Mesenchymal stem cell (in vitro differentiated cells and primary cell): ENCODE measurements at regions not wholly inside any gene's neighbourhood (a gene's known extent, or its start where the extent isn't known, plus 50 kb on each side); places are given as distances from the start of the nearest gene placed in this dataset.
"Not testable (repeated sequence)": the region's sequence is repeated elsewhere in the genome, so short reads cannot be mapped to it uniquely, and the experiment has no call there.

ENCODE experiments used
- DNase-seq: peaks from one replicate; pipeline ENCODE4 v3.0.0-alpha.2; 2013
- H2AFZ ChIP-seq: one replicate; pipeline ENCODE4 v1.6.1; 2013; ENCODE audit warnings: low read depth, mild to moderate bottlenecking, control low read depth, inconsistent platforms, low read length, moderate library complexity
- H2AK5ac ChIP-seq: 2 replicates; pipeline ENCODE4 v1.6.1; 2013; ENCODE audit warnings: low read length, moderate library complexity, mild to moderate bottlenecking, inconsistent platforms; ENCODE audit not compliant: severe bottlenecking
- H2BK120ac ChIP-seq: one replicate; pipeline ENCODE4 v1.6.1; 2013; ENCODE audit warnings: low read depth, mild to moderate bottlenecking, inconsistent platforms, low read length, moderate library complexity
- H2BK12ac ChIP-seq, 2 experiments: one replicate each; pipeline ENCODE4 v1.6.1; 2013; ENCODE audit warnings: inconsistent platforms in 2 of 2, low read length in 2 of 2, mild to moderate bottlenecking in 2 of 2, moderate library complexity in 2 of 2, control low read depth in 1 of 2
- H2BK15ac ChIP-seq: one replicate; pipeline ENCODE4 v1.6.1; 2013; ENCODE audit warnings: mild to moderate bottlenecking, low read depth, inconsistent platforms; ENCODE audit not compliant: poor library complexity, severe bottlenecking
- H2BK5ac ChIP-seq: 2 replicates; pipeline ENCODE4 v1.6.1; 2013; ENCODE audit warnings: low read depth, mild to moderate bottlenecking, low read length, control low read depth, inconsistent platforms; ENCODE audit not compliant: poor library complexity, severe bottlenecking
- H3K14ac ChIP-seq, 2 experiments: one replicate each; pipeline ENCODE4 v1.6.1; 2013; ENCODE audit warnings: inconsistent platforms in 2 of 2, low read length in 2 of 2, control low read depth in 1 of 2, mild to moderate bottlenecking in 1 of 2, moderate library complexity in 1 of 2
- H3K18ac ChIP-seq, 2 experiments: one replicate each; pipeline ENCODE4 v1.6.1; 2013; ENCODE audit warnings: inconsistent platforms in 2 of 2, low read length in 2 of 2, control low read depth in 1 of 2, low read depth in 1 of 2, mild to moderate bottlenecking in 1 of 2
- H3K23ac ChIP-seq, 2 experiments: one replicate each; pipeline ENCODE4 v1.6.1; 2013; ENCODE audit warnings: inconsistent platforms in 2 of 2, low read length in 2 of 2, mild to moderate bottlenecking in 2 of 2, moderate library complexity in 2 of 2, control low read depth in 1 of 2
- H3K27ac ChIP-seq: 2 replicates; pipeline ENCODE4 v1.5.1; 2013; ENCODE audit warnings: mild to moderate bottlenecking, moderate library complexity, low read length, control low read depth, inconsistent platforms; ENCODE audit not compliant: poor library complexity, severe bottlenecking
- H3K27me3 ChIP-seq, 2 experiments: 2 replicates each; pipeline versions ENCODE4 v1.6.1 to v1.7.0; 2013; ENCODE audit warnings: low read length in 2 of 2, mild to moderate bottlenecking in 2 of 2, moderate library complexity in 2 of 2, control low read depth in 1 of 2, inconsistent platforms in 1 of 2; ENCODE audit not compliant: control insufficient read depth in 1 of 2, insufficient read depth in 1 of 2
- H3K36me3 ChIP-seq, 2 experiments: 2 replicates each; pipeline versions ENCODE4 v1.6.1 to v1.7.0; 2013; ENCODE audit warnings: low read length in 2 of 2, control low read depth in 1 of 2, inconsistent platforms in 1 of 2, low read depth in 1 of 2, mild to moderate bottlenecking in 1 of 2; ENCODE audit not compliant: insufficient read depth in 2 of 2, control insufficient read depth in 1 of 2
- H3K4ac ChIP-seq, 2 experiments: one replicate each; pipeline ENCODE4 v1.6.1; 2013; ENCODE audit warnings: inconsistent platforms in 2 of 2, low read length in 2 of 2, mild to moderate bottlenecking in 2 of 2, moderate library complexity in 2 of 2, control low read depth in 1 of 2, low read depth in 1 of 2
- H3K4me1 ChIP-seq: 2 replicates; pipeline ENCODE4 v1.6.1; 2013; ENCODE audit warnings: low read depth, low read length, control low read depth; ENCODE audit not compliant: control insufficient read depth, insufficient read depth
- H3K4me2 ChIP-seq: 2 replicates; pipeline ENCODE4 v1.6.1; 2013; ENCODE audit warnings: low read length, mild to moderate bottlenecking, inconsistent platforms; ENCODE audit not compliant: poor library complexity, severe bottlenecking
- H3K4me3 ChIP-seq, 2 experiments: 2 replicates each; pipeline versions ENCODE4 v1.5.1 to v1.7.0; 2013; ENCODE audit warnings: low read length in 2 of 2, mild to moderate bottlenecking in 2 of 2, control low read depth in 1 of 2, low read depth in 1 of 2; ENCODE audit not compliant: insufficient read depth in 1 of 2
- H3K79me1 ChIP-seq: replicated peaks from 2 replicates; pipeline ENCODE4 v1.6.1; 2013; ENCODE audit warnings: mild to moderate bottlenecking, control low read depth, low read length, inconsistent platforms; ENCODE audit not compliant: poor library complexity, severe bottlenecking
- H3K9ac ChIP-seq: 2 replicates; pipeline ENCODE4 v1.7.0; 2013; ENCODE audit warnings: mild to moderate bottlenecking, low read length, moderate library complexity
- H3K9me3 ChIP-seq: 2 replicates; pipeline ENCODE4 v1.7.0; 2013; ENCODE audit warnings: mild to moderate bottlenecking, low read length; ENCODE audit not compliant: control insufficient read depth
- H4K8ac ChIP-seq: one replicate; pipeline ENCODE4 v1.6.1; 2013; ENCODE audit warnings: inconsistent platforms, mild to moderate bottlenecking, low read length, moderate library complexity
- H4K91ac ChIP-seq: one replicate; pipeline ENCODE4 v1.6.1; 2013; ENCODE audit warnings: mild to moderate bottlenecking, low read length, inconsistent platforms
- WGBS: methylation state at CpG from one replicate; pipeline ENCODE4 v1.1.7; 2013; ENCODE audit warnings: mixed read lengths; 5-methylcytosine and 5-hydroxymethylcytosine counted together

DNA sequence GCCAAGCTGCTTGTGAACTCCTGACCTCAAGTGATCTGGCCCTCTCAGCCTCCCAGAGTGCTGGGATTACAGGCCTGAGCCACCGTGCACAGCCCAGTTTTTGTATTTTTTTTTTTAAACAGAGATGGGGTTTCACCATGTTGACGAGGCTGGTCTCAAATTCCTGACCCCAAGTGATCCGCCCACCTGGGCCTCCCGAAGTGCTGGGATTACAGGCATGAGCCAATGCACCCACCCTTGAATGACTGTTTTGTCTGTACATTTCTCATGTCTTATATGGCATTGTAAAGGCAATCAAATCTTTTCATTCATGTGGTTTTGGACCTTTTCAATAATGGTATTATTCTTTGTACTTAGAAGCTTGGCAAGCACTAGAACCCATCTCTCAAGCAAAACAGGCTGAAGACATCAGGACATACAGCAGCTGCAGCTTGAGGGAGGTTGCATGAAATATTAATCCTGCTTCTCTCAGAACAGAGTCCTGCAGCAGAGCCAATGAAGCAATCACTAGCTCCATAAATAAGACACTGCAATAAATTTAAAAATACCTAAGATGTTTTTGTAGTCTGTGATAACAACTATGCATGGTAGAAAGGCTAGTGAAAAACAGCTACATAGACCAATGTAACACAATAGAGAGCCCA is 209.9 kb downstream of the TUBA3C start:
- H3K4me2 ChIP-seq: no peak overlapping the region
- no peak overlapping the region for H2AFZ ChIP-seq
- H3K4me1 ChIP-seq: no peaks in the 10 kb centered on the region
- 62% methylated on average over 4 of the region's 4 CpGs for WGBS
- no peak for DNase-seq
- no peak overlapping the region for H3K9ac ChIP-seq
- H4K8ac ChIP-seq: no peak overlapping the region
- H2AK5ac ChIP-seq: no peak overlapping the region
- no peak overlapping the region for H2BK120ac ChIP-seq
- H3K27ac ChIP-seq: no peak overlapping the region
- no peaks in the 10 kb centered on the region for H3K36me3 ChIP-seq
- H2BK15ac ChIP-seq: no peak overlapping the region
- H3K79me1 ChIP-seq: no peaks in the 10 kb centered on the region
- no peak overlapping the region for H3K4me3 ChIP-seq
- no peak overlapping the region for H2BK5ac ChIP-seq
- no peaks in the 10 kb centered on the region for H3K9me3 ChIP-seq
- H3K18ac ChIP-seq: no peak overlapping the region
- H3K27me3 ChIP-seq: no peaks in the 10 kb centered on the region
- no peak overlapping the region for H4K91ac ChIP-seq
- no peak overlapping the region for H2BK12ac ChIP-seq
- no peak overlapping the region for H3K14ac ChIP-seq
- no peak overlapping the region for H3K23ac ChIP-seq
- H3K4ac ChIP-seq: no peak overlapping the region

- Histone ChIP-seq H3K23ac (no peak overlapping the region), H2AFZ (no peak overlapping the region), H3K27me3 (no peaks in the 10 kb centered on the region), H4K8ac (no peak overlapping the region), H3K36me3 (no peaks in the 10 kb centered on the region), H2BK15ac (no peak overlapping the region), H3K4me3 (no peak overlapping the region), H3K4ac (no peak overlapping the region), H2BK12ac (no peak overlapping the region), H3K79me1 (no peaks in the 10 kb centered on the region), H3K9ac (no peak overlapping the region), H4K91ac (no peak overlapping the region), H2AK5ac (no peak overlapping the region), H3K27ac (no peak overlapping the region), H3K4me1 (no peaks in the 10 kb centered on the region), H3K4me2 (no peak overlapping the region), H3K14ac (no peak overlapping the region), H2BK120ac (no peak overlapping the region), H3K18ac (no peak overlapping the region), H3K9me3 (peaks cover 3% of the 10 kb centered on the region), H2BK5ac (no peak overlapping the region)
- DNase-seq: no peak
- 70% methylated on average over 14 of the region's 14 CpGs for WGBS
Measured at GRCh38 chr13:18965347-18965855, 216.2 kb downstream of the TUBA3C start.

DNA sequence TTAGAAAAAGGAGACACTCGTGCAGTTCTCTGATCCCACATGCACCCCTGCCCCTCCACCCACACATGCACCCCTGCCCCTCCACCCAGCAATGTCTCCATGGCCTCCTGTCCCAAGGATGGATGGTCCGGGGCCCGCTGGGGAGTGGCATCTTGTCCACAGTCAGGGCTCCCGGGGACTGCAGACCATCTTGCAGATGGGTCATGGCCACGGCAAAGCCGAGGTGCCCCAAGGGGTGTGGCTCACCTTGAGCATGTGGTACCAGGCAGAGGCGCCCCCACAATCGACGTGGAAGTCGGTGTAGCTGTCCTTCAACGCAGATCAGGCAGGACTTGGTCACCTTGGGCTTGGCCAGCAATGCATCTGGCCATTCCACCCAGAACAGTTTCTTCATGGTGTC is 216.7 kb downstream of the TUBA3C start:
- Histone ChIP-seq H3K9me3 (peaks cover 3% of the 10 kb centered on the region), H3K27ac (no peak overlapping the region), H2AK5ac (no peak overlapping the region), H3K14ac (no peak overlapping the region), H3K9ac (no peak overlapping the region), H4K91ac (no peak overlapping the region), H3K4ac (no peak overlapping the region), H3K4me1 (no peaks in the 10 kb centered on the region), H3K23ac (no peak overlapping the region), H4K8ac (no peak overlapping the region), H3K4me2 (no peak overlapping the region), H3K27me3 (no peaks in the 10 kb centered on the region), H2BK120ac (no peak overlapping the region), H2BK12ac (no peak overlapping the region), H2BK15ac (no peak overlapping the region), H3K4me3 (no peak overlapping the region), H3K18ac (no peak overlapping the region), H3K36me3 (no peaks in the 10 kb centered on the region), H3K79me1 (no peaks in the 10 kb centered on the region), H2BK5ac (no peak overlapping the region), H2AFZ (no peak overlapping the region)
- 58% methylated on average over 11 of the region's 11 CpGs for WGBS
- no peak for DNase-seq

DNA sequence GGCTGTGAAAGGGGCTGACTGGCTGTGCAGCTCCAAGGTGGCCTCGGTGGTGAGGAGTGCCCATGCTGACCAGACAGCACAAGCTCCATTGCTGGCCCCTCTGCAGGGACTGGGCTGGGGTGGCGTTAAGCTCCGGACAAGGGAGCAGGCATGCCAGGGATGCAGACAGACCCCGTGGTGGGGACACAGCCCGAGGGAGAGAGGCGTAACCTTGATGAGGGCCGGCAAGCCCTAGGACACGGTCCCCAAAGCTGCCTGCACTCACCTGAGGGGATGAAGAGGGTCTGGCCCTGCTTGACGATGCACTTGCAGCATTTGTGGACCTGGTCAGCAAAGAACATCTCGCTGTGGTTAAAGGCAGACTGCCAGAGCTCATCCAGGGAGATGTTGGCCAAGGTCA is 217.9 kb downstream of the TUBA3C start:
- H4K91ac ChIP-seq, H2BK5ac ChIP-seq, H3K36me3 ChIP-seq, H3K4ac ChIP-seq, H2BK120ac ChIP-seq, H3K27ac ChIP-seq, H3K4me1 ChIP-seq, H3K27me3 ChIP-seq, H4K8ac ChIP-seq, H3K14ac ChIP-seq, H3K79me1 ChIP-seq, H2AFZ ChIP-seq, H3K23ac ChIP-seq, H2BK15ac ChIP-seq, H3K4me3 ChIP-seq, H2BK12ac ChIP-seq, H3K18ac ChIP-seq, H3K9me3 ChIP-seq, H3K4me2 ChIP-seq, DNase-seq, H2AK5ac ChIP-seq, H3K9ac ChIP-seq: not testable (repeated sequence)
- WGBS: 64% methylated on average over 10 of the region's 10 CpGs
